ENCODE measurements at regions not wholly inside any gene's neighbourhood (a gene's known extent, or its start where the extent isn't known, plus 50 kb on each side); places are given as distances from the start of the nearest gene placed in this dataset.

DNA sequence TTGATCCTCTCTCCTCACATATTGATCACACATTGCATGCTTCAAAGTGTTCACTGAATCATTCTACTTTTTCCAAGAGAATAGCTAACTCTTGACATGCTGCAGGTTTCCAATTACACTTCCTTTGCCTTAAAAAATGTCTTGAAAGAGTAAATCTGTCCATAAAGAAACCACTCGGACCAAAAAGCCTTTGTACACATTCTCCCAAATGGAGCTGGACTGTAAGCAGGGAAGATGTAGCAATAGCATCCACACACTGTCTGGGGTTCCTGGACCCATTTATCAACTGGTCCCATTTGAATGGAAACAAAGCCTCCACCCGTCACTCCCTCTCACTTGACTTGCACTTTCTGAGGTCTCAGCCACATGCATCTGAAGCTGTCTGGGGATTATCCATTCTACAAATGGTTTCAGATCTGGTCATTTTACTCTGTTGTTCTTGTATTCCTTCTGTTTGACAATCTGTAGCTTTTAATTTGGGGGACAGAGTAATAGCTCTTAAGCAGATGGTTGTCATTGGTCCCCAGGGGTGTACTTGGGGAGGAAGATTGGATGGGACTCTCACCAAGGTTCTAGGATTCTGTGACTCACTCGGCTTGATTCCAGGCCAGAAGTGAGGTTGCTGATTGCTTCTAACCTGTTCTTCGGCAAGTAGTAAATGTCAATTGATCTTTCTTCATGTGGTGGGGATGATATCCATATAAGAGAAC is 203.5 kb downstream of the HIBADH start:
- TF ChIP-seq CTCF (IDR thresholded peaks at IDR 0.05), result no peak
- Mint-ChIP-seq H3K27me3 (ENCODE audit: low read depth, poor library complexity) (peaks cover 12% of the 10 kb centered on the region), H3K27ac (no peak overlapping the region), H3K4me3 (no peak overlapping the region), H3K9me3 (no peaks in the 10 kb centered on the region), H3K4me1 (peaks cover 43% of the 10 kb centered on the region), H3K36me3 (ENCODE audit: low read depth) (no peaks in the 10 kb centered on the region)
- DNase-seq, result no peak

- Mint-ChIP-seq H3K9me3 (no peaks in the 10 kb centered on the region), H3K4me3 (no peak overlapping the region), H3K4me1 (peaks cover 40% of the 10 kb centered on the region), H3K27ac (no peak overlapping the region), H3K36me3 (ENCODE audit: low read depth) (no peaks in the 10 kb centered on the region), H3K27me3 (ENCODE audit: low read depth, poor library complexity) (peaks cover 9% of the 10 kb centered on the region)
- TF ChIP-seq CTCF (IDR thresholded peaks at IDR 0.05), result no peak
- DNase-seq, result no peak
Observed at GRCh38 chr7:27459731-27460053, 203.0 kb downstream of the HIBADH start.

DNA sequence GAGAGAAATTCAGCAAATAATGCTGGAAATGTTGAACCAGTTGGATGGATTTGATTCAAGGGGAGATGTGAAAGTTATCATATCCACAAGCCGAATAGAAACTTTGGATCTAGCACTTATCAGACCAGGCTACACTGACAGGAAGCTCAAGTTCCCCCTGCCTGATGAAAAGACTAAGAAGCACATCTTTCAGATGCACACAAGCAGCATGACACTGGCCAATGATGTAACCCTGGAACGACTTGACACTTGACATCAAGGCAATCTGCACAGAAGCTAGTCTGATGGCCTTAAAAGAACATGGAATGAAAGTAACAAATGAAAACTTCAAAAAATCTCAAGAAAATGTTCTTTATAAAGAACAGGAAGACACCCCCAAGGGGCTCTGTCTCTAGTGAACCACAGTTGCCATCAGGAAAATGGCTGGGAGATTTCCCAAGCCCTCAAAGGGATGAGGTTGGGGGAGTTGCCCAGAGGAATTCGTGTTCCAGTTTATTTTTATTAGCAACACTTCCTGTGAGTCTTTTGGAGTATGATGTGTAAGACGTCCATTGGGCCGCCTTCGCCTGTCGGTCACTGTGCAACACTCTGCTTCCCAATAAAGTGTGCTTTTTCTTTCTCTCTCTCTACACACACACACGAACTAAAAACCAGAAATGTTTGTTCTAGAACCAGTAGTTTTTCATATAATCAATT is 200.0 kb downstream of the HIBADH start:
- H3K4me3 Mint-ChIP-seq, result no peak overlapping the region
- no peaks in the 10 kb centered on the region for H3K9me3 Mint-ChIP-seq
- H3K27ac Mint-ChIP-seq, result no peak overlapping the region
- peaks cover 51% of the 10 kb centered on the region for H3K4me1 Mint-ChIP-seq
- DNase-seq, result no peak
- peaks cover 16% of the 10 kb centered on the region for H3K27me3 Mint-ChIP-seq (ENCODE audit: low read depth, poor library complexity)
- TF ChIP-seq CTCF (IDR thresholded peaks at IDR 0.05), result no peak
- no peaks in the 10 kb centered on the region for H3K36me3 Mint-ChIP-seq (ENCODE audit: low read depth)

DNA sequence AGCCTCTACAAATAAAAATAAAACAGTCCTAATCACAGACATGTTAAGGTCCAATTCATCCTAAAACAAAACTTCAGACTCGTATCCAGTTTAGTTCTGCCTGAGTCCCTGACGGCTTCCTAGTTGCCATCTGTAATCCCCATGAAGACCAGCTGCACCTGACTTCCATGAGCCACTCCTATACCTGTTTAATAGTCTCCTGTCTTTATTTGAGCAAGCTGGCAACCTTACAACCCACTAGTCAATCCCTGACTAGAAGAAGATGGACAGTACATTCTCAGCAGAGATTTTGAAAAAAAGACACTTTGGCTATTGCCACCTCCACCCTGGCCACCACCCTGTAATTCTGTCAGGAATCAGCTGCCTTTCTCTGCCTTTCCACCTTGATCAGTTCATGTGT is 197.7 kb downstream of the HIBADH start:
- H3K4me1 Mint-ChIP-seq, result peaks cover 57% of the 10 kb centered on the region
- H3K27ac Mint-ChIP-seq, result no peak overlapping the region
- no peak for DNase-seq
- no peak for TF ChIP-seq CTCF (IDR thresholded peaks at IDR 0.05)
- peaks cover 4% of the 10 kb centered on the region for H3K36me3 Mint-ChIP-seq (ENCODE audit: low read depth)
- peaks cover 4% of the 10 kb centered on the region for H3K9me3 Mint-ChIP-seq
- H3K4me3 Mint-ChIP-seq, result no peak overlapping the region
- H3K27me3 Mint-ChIP-seq (ENCODE audit: low read depth, poor library complexity), result peaks cover 16% of the 10 kb centered on the region

DNA sequence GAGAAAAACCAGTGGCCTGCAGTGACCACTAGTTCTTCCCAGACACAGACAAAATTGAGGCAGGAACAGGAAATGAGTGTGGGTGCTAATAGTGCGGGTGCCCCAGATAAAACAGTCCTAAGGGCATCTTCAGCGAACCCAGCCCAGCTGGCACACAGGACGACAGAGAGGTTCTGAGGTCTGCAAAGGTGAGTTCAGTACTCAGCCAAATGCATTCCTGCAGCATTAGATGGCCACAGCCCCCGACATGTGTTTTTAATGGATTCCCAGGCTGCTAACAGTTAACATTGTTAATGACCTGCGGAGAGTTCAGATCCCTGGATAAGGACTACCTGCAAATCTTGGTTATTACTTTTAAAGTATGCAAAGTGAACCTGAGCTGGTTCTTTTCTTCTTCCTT is 196.0 kb downstream of the HIBADH start:
- Mint-ChIP-seq H3K27me3 (ENCODE audit: low read depth, poor library complexity) (peaks cover 16% of the 10 kb centered on the region), H3K36me3 (ENCODE audit: low read depth) (peaks cover 4% of the 10 kb centered on the region), H3K27ac (no peak overlapping the region), H3K4me1 (peaks cover 73% of the 10 kb centered on the region), H3K4me3 (no peak overlapping the region), H3K9me3 (peaks cover 4% of the 10 kb centered on the region)
- no peak for DNase-seq
- TF ChIP-seq CTCF (IDR thresholded peaks at IDR 0.05), result no peak

DNA sequence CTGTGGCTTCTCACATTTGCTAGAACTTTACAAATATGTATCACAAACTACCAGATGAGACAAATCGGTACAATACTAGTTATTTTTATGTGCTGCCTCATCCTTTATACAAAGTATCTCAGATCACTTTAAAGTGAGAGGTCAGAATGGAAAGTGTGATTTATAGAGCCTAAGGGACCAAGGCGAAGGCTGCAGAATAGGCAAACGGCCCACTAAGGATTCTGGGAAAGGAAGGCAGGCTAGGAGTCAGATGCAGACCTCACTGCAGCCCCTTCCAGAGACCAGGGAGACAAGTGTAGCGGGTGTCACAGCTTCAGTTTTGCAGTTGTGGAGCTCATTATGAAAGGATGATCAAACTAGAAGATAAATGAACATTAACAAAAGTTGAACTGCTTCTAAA is 190.6 kb downstream of the HIBADH start:
- peaks cover 4% of the 10 kb centered on the region for H3K9me3 Mint-ChIP-seq
- H3K4me1 Mint-ChIP-seq, result peaks cover 78% of the 10 kb centered on the region
- no peak overlapping the region for H3K4me3 Mint-ChIP-seq
- TF ChIP-seq CTCF (IDR thresholded peaks at IDR 0.05), result no peak
- H3K27ac Mint-ChIP-seq, result peak overlapping the region; percentile 77
- peaks cover 4% of the 10 kb centered on the region for H3K36me3 Mint-ChIP-seq (ENCODE audit: low read depth)
- DNase-seq, result no peak
- H3K27me3 Mint-ChIP-seq (ENCODE audit: low read depth, poor library complexity), result peaks cover 3% of the 10 kb centered on the region
